Activated T-cell treated with anti-CD3 and anti-CD28 coated beads, Interleukin-2, amount 50 U/mL, for 24 hours (primary cell): ENCODE measurements at regions not wholly inside any gene's neighbourhood (a gene's known extent, or its start where the extent isn't known, plus 50 kb on each side); places are given as distances from the start of the nearest gene placed in this dataset.

Source experiments
- DNase-seq: peaks from one replicate; pipeline ENCODE4 v3.0.0-alpha.2; 2020
- H3K27ac Mint-ChIP-seq: 2 replicates; pipeline ENCODE4 v1.8.0; 2020; ENCODE audit warnings: mild to moderate bottlenecking, mixed read lengths
- H3K27me3 Mint-ChIP-seq: 2 replicates; pipeline ENCODE4 v1.8.0; 2020; ENCODE audit warnings: mixed read lengths
- H3K36me3 Mint-ChIP-seq: 2 replicates; pipeline ENCODE4 v1.8.0; 2020; ENCODE audit warnings: low read depth, mixed read lengths
- H3K4me1 Mint-ChIP-seq: 2 replicates; pipeline ENCODE4 v1.8.0; 2020; ENCODE audit warnings: low read depth, mixed read lengths
- H3K4me3 Mint-ChIP-seq: 2 replicates; pipeline ENCODE4 v1.8.0; 2020; ENCODE audit warnings: mild to moderate bottlenecking, moderate library complexity, mixed read lengths
- H3K9me3 Mint-ChIP-seq: 2 replicates; pipeline ENCODE4 v1.8.0; 2020; ENCODE audit warnings: mixed read lengths

GRCh38 chr4:110914791-110915190 lies 291.9 kb upstream of the PITX2 start:
- Mint-ChIP-seq H3K4me1 (no peaks in the 10 kb centered on the region), H3K27ac (no peak overlapping the region), H3K4me3 (no peak overlapping the region), H3K36me3 (no peaks in the 10 kb centered on the region), H3K27me3 (no peaks in the 10 kb centered on the region), H3K9me3 (peaks cover 11% of the 10 kb centered on the region)
- no peak for DNase-seq

- DNase-seq: no peak
- Mint-ChIP-seq H3K4me1 (no peaks in the 10 kb centered on the region), H3K9me3 (peaks cover 11% of the 10 kb centered on the region), H3K36me3 (no peaks in the 10 kb centered on the region), H3K4me3 (no peak overlapping the region), H3K27me3 (no peaks in the 10 kb centered on the region), H3K27ac (no peak overlapping the region)
Measured at GRCh38 chr4:110915301-110915700, 292.4 kb upstream of the PITX2 start.

- Mint-ChIP-seq H3K9me3 (peaks cover 11% of the 10 kb centered on the region), H3K27me3 (no peaks in the 10 kb centered on the region), H3K27ac (no peak overlapping the region)
Measured at GRCh38 chr4:110916505-110916904, 293.6 kb upstream of the PITX2 start.

GRCh38 chr4:110917835-110918234 lies 295.0 kb upstream of the PITX2 start:
- Mint-ChIP-seq H3K9me3 (peaks cover 11% of the 10 kb centered on the region), H3K36me3 (no peaks in the 10 kb centered on the region), H3K27me3 (no peaks in the 10 kb centered on the region), H3K4me3 (no peak overlapping the region), H3K27ac (no peak overlapping the region), H3K4me1 (no peaks in the 10 kb centered on the region)
- no peak for DNase-seq

More at GRCh38 chr4:110916505-110916904, 293.6 kb upstream of the PITX2 start:
- Mint-ChIP-seq H3K4me1 (no peaks in the 10 kb centered on the region), H3K4me3 (no peak overlapping the region), H3K36me3 (no peaks in the 10 kb centered on the region)
- no peak for DNase-seq

- Mint-ChIP-seq H3K36me3 (no peaks in the 10 kb centered on the region), H3K9me3 (peaks cover 7% of the 10 kb centered on the region), H3K27ac (no peak overlapping the region)
Measured at GRCh38 chr4:110920990-110921389, 298.1 kb upstream of the PITX2 start.

GRCh38 chr4:110924761-110925160 lies 301.9 kb upstream of the PITX2 start:
- Mint-ChIP-seq H3K4me3 (no peak overlapping the region), H3K27ac (no peak overlapping the region), H3K27me3 (no peaks in the 10 kb centered on the region), H3K9me3 (peaks cover under 1% of the 10 kb centered on the region), H3K4me1 (no peaks in the 10 kb centered on the region), H3K36me3 (no peaks in the 10 kb centered on the region)
- no peak for DNase-seq

More at GRCh38 chr4:110920990-110921389, 298.1 kb upstream of the PITX2 start:
- H3K27me3 Mint-ChIP-seq: no peaks in the 10 kb centered on the region
- H3K4me3 Mint-ChIP-seq: no peak overlapping the region
- DNase-seq: no peak
- H3K4me1 Mint-ChIP-seq: no peaks in the 10 kb centered on the region

GRCh38 chr4:110926841-110927400 lies 304.0 kb upstream of the PITX2 start:
- Mint-ChIP-seq H3K36me3 (no peaks in the 10 kb centered on the region), H3K4me3 (no peak overlapping the region), H3K4me1 (no peaks in the 10 kb centered on the region), H3K27me3 (no peaks in the 10 kb centered on the region), H3K27ac (no peak overlapping the region), H3K9me3 (no peaks in the 10 kb centered on the region)
- DNase-seq: no peak

- H3K27me3 Mint-ChIP-seq: no peaks in the 10 kb centered on the region
- H3K4me3 Mint-ChIP-seq: no peak overlapping the region
- H3K27ac Mint-ChIP-seq: no peak overlapping the region
- H3K36me3 Mint-ChIP-seq: no peaks in the 10 kb centered on the region
- no peaks in the 10 kb centered on the region for H3K4me1 Mint-ChIP-seq
- H3K9me3 Mint-ChIP-seq: peaks cover 2% of the 10 kb centered on the region
- no peak for DNase-seq
Measured at GRCh38 chr4:110933341-110933740, 310.5 kb upstream of the PITX2 start.

GRCh38 chr4:110944501-110944900 lies 321.6 kb upstream of the PITX2 start:
- Mint-ChIP-seq H3K27ac (no peak overlapping the region), H3K9me3 (peaks cover 2% of the 10 kb centered on the region), H3K27me3 (no peaks in the 10 kb centered on the region), H3K4me1 (no peaks in the 10 kb centered on the region), H3K36me3 (no peaks in the 10 kb centered on the region), H3K4me3 (no peak overlapping the region)
- DNase-seq: no peak

GRCh38 chr4:110945600-110945999 lies 322.7 kb upstream of the PITX2 start:
- Mint-ChIP-seq H3K4me1 (no peaks in the 10 kb centered on the region), H3K4me3 (no peak overlapping the region), H3K27ac (no peak overlapping the region), H3K9me3 (peaks cover 2% of the 10 kb centered on the region), H3K36me3 (no peaks in the 10 kb centered on the region), H3K27me3 (no peaks in the 10 kb centered on the region)
- DNase-seq: no peak

- no peaks in the 10 kb centered on the region for H3K9me3 Mint-ChIP-seq
- no peak overlapping the region for H3K4me3 Mint-ChIP-seq
- no peaks in the 10 kb centered on the region for H3K27me3 Mint-ChIP-seq
- H3K27ac Mint-ChIP-seq: no peak overlapping the region
- H3K4me1 Mint-ChIP-seq: no peaks in the 10 kb centered on the region
- no peaks in the 10 kb centered on the region for H3K36me3 Mint-ChIP-seq
- DNase-seq: no peak
Measured at GRCh38 chr4:110949542-110949941, 326.7 kb upstream of the PITX2 start.

- H3K27me3 Mint-ChIP-seq: no peaks in the 10 kb centered on the region
- no peak overlapping the region for H3K4me3 Mint-ChIP-seq
- no peak overlapping the region for H3K27ac Mint-ChIP-seq
- no peak for DNase-seq
- no peaks in the 10 kb centered on the region for H3K4me1 Mint-ChIP-seq
- no peaks in the 10 kb centered on the region for H3K9me3 Mint-ChIP-seq
- H3K36me3 Mint-ChIP-seq: no peaks in the 10 kb centered on the region
Measured at GRCh38 chr4:110950731-110951130, 327.9 kb upstream of the PITX2 start.

GRCh38 chr4:110953191-110953590 lies 330.3 kb upstream of the PITX2 start:
- no peak overlapping the region for H3K4me3 Mint-ChIP-seq
- no peaks in the 10 kb centered on the region for H3K4me1 Mint-ChIP-seq

GRCh38 chr4:110953898-110954297 lies 331.0 kb upstream of the PITX2 start:
- Mint-ChIP-seq H3K4me3 (no peak overlapping the region), H3K36me3 (no peaks in the 10 kb centered on the region), H3K9me3 (peaks cover 2% of the 10 kb centered on the region), H3K4me1 (no peaks in the 10 kb centered on the region), H3K27me3 (no peaks in the 10 kb centered on the region), H3K27ac (no peak overlapping the region)
- no peak for DNase-seq

More at GRCh38 chr4:110953191-110953590, 330.3 kb upstream of the PITX2 start:
- no peak overlapping the region for H3K27ac Mint-ChIP-seq
- DNase-seq: no peak
- no peaks in the 10 kb centered on the region for H3K36me3 Mint-ChIP-seq
- H3K27me3 Mint-ChIP-seq: no peaks in the 10 kb centered on the region
- H3K9me3 Mint-ChIP-seq: peaks cover 2% of the 10 kb centered on the region

- Mint-ChIP-seq H3K4me1 (no peaks in the 10 kb centered on the region), H3K27me3 (no peaks in the 10 kb centered on the region), H3K4me3 (no peak overlapping the region), H3K9me3 (peaks cover 2% of the 10 kb centered on the region), H3K36me3 (no peaks in the 10 kb centered on the region), H3K27ac (no peak overlapping the region)
- DNase-seq: no peak
Measured at GRCh38 chr4:110955748-110956147, 332.9 kb upstream of the PITX2 start.
